H9 (cell line): ENCODE measurements at regions not wholly inside any gene's neighbourhood (a gene's known extent, or its start where the extent isn't known, plus 50 kb on each side); places are given as distances from the start of the nearest gene placed in this dataset.
A peak's percentile ranks its signal among the peaks of the same experiment; 100 is the strongest.

ENCODE experiments used
- DNase-seq: peaks from one replicate; pipeline ENCODE4 v3.0.0-alpha.2; 2017
- H2AFZ ChIP-seq: one replicate; pipeline ENCODE4 v1.6.1; 2013; ENCODE audit warnings: mild to moderate bottlenecking, low read length, control low read depth, moderate library complexity
- H2AK5ac ChIP-seq: 2 replicates; pipeline ENCODE4 v1.6.1; 2013; ENCODE audit warnings: low read length, control low read depth, mixed read lengths; ENCODE audit not compliant: insufficient read length
- H2BK120ac ChIP-seq: one replicate; pipeline ENCODE4 v1.6.1; 2013; ENCODE audit warnings: low read depth, mild to moderate bottlenecking, low read length, control low read depth, inconsistent platforms; ENCODE audit not compliant: poor library complexity, severe bottlenecking
- H2BK12ac ChIP-seq: 2 replicates; pipeline ENCODE4 v1.6.1; 2013; ENCODE audit warnings: low read length, control low read depth, mixed read lengths, low read depth; ENCODE audit not compliant: insufficient read length
- H2BK15ac ChIP-seq: 2 replicates; pipeline ENCODE4 v1.6.1; 2013; ENCODE audit warnings: low read depth, low read length, control low read depth
- H2BK20ac ChIP-seq: one replicate; pipeline ENCODE4 v1.6.1; 2013; ENCODE audit warnings: low read depth, mild to moderate bottlenecking, low read length, control low read depth, inconsistent platforms; ENCODE audit not compliant: poor library complexity, severe bottlenecking
- H2BK5ac ChIP-seq: 2 replicates; pipeline ENCODE4 v1.6.1; 2013; ENCODE audit warnings: low read length, control low read depth, mixed read lengths; ENCODE audit not compliant: insufficient read length
- H3K14ac ChIP-seq: 2 replicates; pipeline ENCODE4 v1.6.1; 2013; ENCODE audit warnings: low read length, control low read depth; ENCODE audit not compliant: insufficient read depth
- H3K18ac ChIP-seq: 2 replicates; pipeline ENCODE4 v1.6.1; 2013; ENCODE audit warnings: low read depth, mild to moderate bottlenecking, mixed read lengths, low read length, control low read depth; ENCODE audit not compliant: insufficient read length
- H3K23ac ChIP-seq: 2 replicates; pipeline ENCODE4 v1.6.1; 2013; ENCODE audit warnings: low read length, control low read depth, mixed read lengths, low read depth; ENCODE audit not compliant: insufficient read length
- H3K23me2 ChIP-seq: 2 replicates; pipeline ENCODE4 v1.6.1; 2013; ENCODE audit warnings: low read depth, mild to moderate bottlenecking, mixed read lengths, low read length, control low read depth; ENCODE audit not compliant: insufficient read length, poor library complexity, severe bottlenecking
- H3K27ac ChIP-seq: 2 replicates; pipeline ENCODE4 v1.5.1; 2013; ENCODE audit warnings: low read length, control low read depth, mixed read lengths, low read depth; ENCODE audit not compliant: insufficient read length
- H3K27me3 ChIP-seq: 2 replicates; pipeline ENCODE4 v1.6.1; 2013; ENCODE audit warnings: low read length, control low read depth, inconsistent platforms; ENCODE audit not compliant: insufficient read depth
- H3K4ac ChIP-seq: 2 replicates; pipeline ENCODE4 v1.6.1; 2013; ENCODE audit warnings: low read depth, mild to moderate bottlenecking, control low read depth, inconsistent platforms, low read length, moderate library complexity
- H3K4me1 ChIP-seq: 2 replicates; pipeline ENCODE4 v1.6.1; 2013; ENCODE audit warnings: low read length, control low read depth, inconsistent platforms; ENCODE audit not compliant: insufficient read depth
- H3K4me2 ChIP-seq: 2 replicates; pipeline ENCODE4 v1.6.1; 2013; ENCODE audit warnings: low read length, control low read depth, mixed read lengths; ENCODE audit not compliant: insufficient read length, insufficient read depth
- H3K56ac ChIP-seq: 2 replicates; pipeline ENCODE4 v1.6.1; 2013; ENCODE audit warnings: low read depth, mild to moderate bottlenecking, mixed read lengths, low read length, control low read depth; ENCODE audit not compliant: insufficient read length
- H3K79me1 ChIP-seq: 2 replicates; pipeline ENCODE4 v1.6.1; 2013; ENCODE audit warnings: low read depth, mild to moderate bottlenecking, moderate library complexity, low read length, control low read depth, inconsistent platforms; ENCODE audit not compliant: insufficient read depth, poor library complexity, severe bottlenecking
- H3K79me2 ChIP-seq: 2 replicates; pipeline ENCODE4 v1.6.1; 2013; ENCODE audit warnings: low read length, control low read depth, inconsistent platforms; ENCODE audit not compliant: insufficient read depth
- H3K9ac ChIP-seq: 2 replicates; pipeline ENCODE4 v1.6.1; 2013; ENCODE audit warnings: low read length, control low read depth, mixed read lengths; ENCODE audit not compliant: insufficient read length; ENCODE audit errors: extremely low read depth
- H3K9me3 ChIP-seq: one replicate; pipeline ENCODE4 v1.6.1; 2013; ENCODE audit warnings: low read depth, low read length, inconsistent platforms; ENCODE audit not compliant: control insufficient read depth
- H3T11ph ChIP-seq: one replicate; pipeline ENCODE4 v1.6.1; 2013; ENCODE audit warnings: mild to moderate bottlenecking, low read length, control low read depth, inconsistent platforms
- H4K20me1 ChIP-seq: one replicate; pipeline ENCODE4 v1.6.1; 2013; ENCODE audit not compliant: control insufficient read depth, insufficient read length, insufficient read depth
- H4K5ac ChIP-seq: 2 replicates; pipeline ENCODE4 v1.6.1; 2013; ENCODE audit warnings: low read depth, mild to moderate bottlenecking, mixed read lengths, low read length, control low read depth; ENCODE audit not compliant: insufficient read length
- H4K8ac ChIP-seq: replicated peaks from 2 replicates; pipeline ENCODE4 v1.6.1; 2013; ENCODE audit warnings: low read length, control low read depth, mixed read lengths, low read depth; ENCODE audit not compliant: insufficient read length
- H4K91ac ChIP-seq: 2 replicates; pipeline ENCODE4 v1.6.1; 2013; ENCODE audit warnings: low read depth, mild to moderate bottlenecking, moderate library complexity, mixed read lengths, low read length, control low read depth; ENCODE audit not compliant: insufficient read length
- H3K27ac Mint-ChIP-seq, 3 experiments: 2 replicates in 2 of 3; 3 replicates in 1 of 3; pipeline ENCODE4 v1.8.0; 2020 to 2021; ENCODE audit warnings: mixed read lengths in 3 of 3, mild to moderate bottlenecking in 1 of 3, moderate library complexity in 1 of 3
- H3K27me3 Mint-ChIP-seq: 2 replicates; pipeline ENCODE4 v1.8.0; 2021; ENCODE audit warnings: low read depth, mild to moderate bottlenecking, moderate library complexity, mixed read lengths
- H3K36me3 Mint-ChIP-seq, 3 experiments: 2 replicates in 2 of 3; 3 replicates in 1 of 3; pipeline ENCODE4 v1.8.0; 2020 to 2021; ENCODE audit warnings: low read depth in 3 of 3, mixed read lengths in 3 of 3; ENCODE audit not compliant: insufficient read depth in 1 of 3
- H3K4me1 Mint-ChIP-seq, 2 experiments: 2 replicates each; pipeline ENCODE4 v1.8.0; 2020; ENCODE audit warnings: mixed read lengths in 2 of 2
- H3K4me3 Mint-ChIP-seq, 2 experiments: 2 replicates in 1 of 2; 3 replicates in 1 of 2; pipeline ENCODE4 v1.8.0; 2020 to 2021; ENCODE audit warnings: mild to moderate bottlenecking in 2 of 2, mixed read lengths in 2 of 2, moderate library complexity in 1 of 2
- H3K9me3 Mint-ChIP-seq, 2 experiments: 2 replicates in 1 of 2; 3 replicates in 1 of 2; pipeline ENCODE4 v1.8.0; 2020; ENCODE audit warnings: mild to moderate bottlenecking in 2 of 2, mixed read lengths in 2 of 2, moderate library complexity in 1 of 2
- CTCF ChIP-seq: fragments of 200-600 bp; sonication (generic); conservative IDR thresholded peaks from 3 replicates; pipeline ENCODE4 v1.8.0; 2021; ENCODE audit warnings: antibody characterized with exemption, mild to moderate bottlenecking
- WGBS: extraction: QIAGEN DNeasy Blood & Tissue Kit; methylation state at CpG from one replicate; pipeline ENCODE4 v1.1.7; 2013; ENCODE audit warnings: missing lambda C conversion rate, low lambda C conversion rate, mixed read lengths; ENCODE audit not compliant: insufficient read length; ENCODE audit errors: extremely low coverage; 5-methylcytosine and 5-hydroxymethylcytosine counted together

- WGBS = no CpG with 5 or more reads among the region's 3 CpGs
Observed at GRCh38 chr5:171595801-171596231, 176.4 kb downstream of the FGF18 start.

More at GRCh38 chr5:171595801-171596231, 176.4 kb downstream of the FGF18 start:
- Histone ChIP-seq H3K14ac (no peak overlapping the region), H2BK5ac (no peak overlapping the region), H2AK5ac (no peak overlapping the region), H3K9me3 (no peaks in the 10 kb centered on the region), H3K79me2 (no peaks in the 10 kb centered on the region), H3K23ac (no peak overlapping the region), H2BK20ac (no peak overlapping the region), H4K91ac (no peak overlapping the region), H3K27ac (no peak overlapping the region), H4K8ac (no peak overlapping the region), H3K18ac (no peak overlapping the region), H2BK120ac (no peak overlapping the region), H3K27me3 (no peaks in the 10 kb centered on the region), H2AFZ (no peak overlapping the region), H3K4me2 (no peak overlapping the region), H3K4me1 (no peaks in the 10 kb centered on the region), H3K9ac (no peak overlapping the region), H3T11ph (no peak overlapping the region), H3K56ac (no peak overlapping the region), H2BK15ac (no peak overlapping the region), H4K20me1 (no peaks in the 10 kb centered on the region), H3K79me1 (no peaks in the 10 kb centered on the region), H3K4ac (no peak overlapping the region), H4K5ac (no peak overlapping the region), H2BK12ac (no peak overlapping the region), H3K23me2 (no peaks in the 10 kb centered on the region)
- peak; percentile 5 for DNase-seq
- Mint-ChIP-seq H3K27ac (no peak overlapping the region), H3K36me3 (no peaks in the 10 kb centered on the region; a peak in 1 of 7 replicates), H3K9me3 (peaks cover 2 to 6% of the 10 kb centered on the region in 2 experiments; a peak in 2 of 5 replicates), H3K4me1 (peaks cover 3 to 6% of the 10 kb centered on the region in 2 experiments; a peak in 3 of 4 replicates), H3K27me3 (peaks cover 15% of the 10 kb centered on the region), H3K4me3 (no peak overlapping the region)
- TF ChIP-seq CTCF = no peak
